GM10248 (cell line): ENCODE measurements at regions not wholly inside any gene's neighbourhood (a gene's known extent, or its start where the extent isn't known, plus 50 kb on each side); places are given as distances from the start of the nearest gene placed in this dataset.

Experiments used
- CTCF ChIA-PET: fragments of 300-600 bp; sonication (Branson Sonifier 250); formaldehyde crosslinking; extraction: SDS; loops from one replicate; lab custom pipeline; 2021; ENCODE audit warnings: antibody characterized with exemption; lab: Yijun Ruan, JAX
- POLR2A ChIA-PET: fragments of 350-650 bp; sonication (Branson Sonifier 250); formaldehyde crosslinking; extraction: SDS; loops from one replicate; lab custom pipeline; 2020; ENCODE audit warnings: antibody characterized with exemption; lab: Yijun Ruan, JAX
- DNase-seq: peaks from one replicate; pipeline ENCODE4 v3.0.0; 2012; ENCODE audit errors: extremely low spot score
- TF ChIP-seq, protein P1 (sequence below): IDR thresholded peaks from 2 replicates; pipeline ENCODE4 v1.5.1; 2012; ENCODE audit warnings: mild to moderate bottlenecking, low read depth; ENCODE audit errors: extremely low read depth, missing control alignments, control extremely low read depth

DNA sequence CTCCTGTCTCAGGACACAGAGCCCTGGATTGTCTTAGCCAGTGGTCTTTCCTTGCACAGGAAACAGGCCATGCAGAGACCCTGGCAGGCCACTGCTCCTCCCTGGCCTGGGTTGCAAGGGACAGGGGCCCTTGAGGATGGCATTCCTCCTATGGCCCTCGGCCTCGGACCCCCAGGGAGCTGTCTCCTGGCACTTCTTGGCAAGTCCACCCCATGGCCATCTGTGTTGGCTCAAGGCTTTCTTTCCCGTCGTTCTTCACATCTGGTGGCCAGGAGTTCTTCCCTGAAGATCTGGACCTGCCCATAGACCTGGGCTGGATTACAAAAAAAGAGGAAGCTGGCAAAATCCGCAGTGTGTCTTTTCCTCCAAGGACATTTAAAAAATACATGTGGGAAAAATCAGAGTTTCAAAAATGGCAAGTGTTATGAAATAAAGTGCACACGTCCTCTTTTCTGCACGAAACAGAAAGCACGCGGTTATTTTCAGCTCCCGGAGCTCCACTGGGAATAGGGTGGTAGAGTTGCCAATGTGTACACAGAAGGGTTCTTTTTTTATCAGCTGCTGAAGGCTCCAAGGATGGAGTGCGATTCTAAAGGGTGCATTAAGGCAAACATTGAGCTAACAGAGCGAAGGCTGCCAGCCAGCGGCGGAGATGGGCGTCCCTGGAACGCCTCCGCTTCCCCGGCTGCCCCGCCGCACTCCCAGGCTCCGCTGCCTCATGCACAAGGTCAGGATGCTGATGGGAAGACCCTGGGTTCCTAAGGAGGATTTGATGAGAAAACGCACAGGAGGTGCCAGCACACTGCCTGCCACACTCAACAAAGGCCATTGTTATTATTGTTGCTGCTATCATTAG, 62.8 kb upstream of the FAM20C start:
- TF ChIP-seq, protein P1, sequence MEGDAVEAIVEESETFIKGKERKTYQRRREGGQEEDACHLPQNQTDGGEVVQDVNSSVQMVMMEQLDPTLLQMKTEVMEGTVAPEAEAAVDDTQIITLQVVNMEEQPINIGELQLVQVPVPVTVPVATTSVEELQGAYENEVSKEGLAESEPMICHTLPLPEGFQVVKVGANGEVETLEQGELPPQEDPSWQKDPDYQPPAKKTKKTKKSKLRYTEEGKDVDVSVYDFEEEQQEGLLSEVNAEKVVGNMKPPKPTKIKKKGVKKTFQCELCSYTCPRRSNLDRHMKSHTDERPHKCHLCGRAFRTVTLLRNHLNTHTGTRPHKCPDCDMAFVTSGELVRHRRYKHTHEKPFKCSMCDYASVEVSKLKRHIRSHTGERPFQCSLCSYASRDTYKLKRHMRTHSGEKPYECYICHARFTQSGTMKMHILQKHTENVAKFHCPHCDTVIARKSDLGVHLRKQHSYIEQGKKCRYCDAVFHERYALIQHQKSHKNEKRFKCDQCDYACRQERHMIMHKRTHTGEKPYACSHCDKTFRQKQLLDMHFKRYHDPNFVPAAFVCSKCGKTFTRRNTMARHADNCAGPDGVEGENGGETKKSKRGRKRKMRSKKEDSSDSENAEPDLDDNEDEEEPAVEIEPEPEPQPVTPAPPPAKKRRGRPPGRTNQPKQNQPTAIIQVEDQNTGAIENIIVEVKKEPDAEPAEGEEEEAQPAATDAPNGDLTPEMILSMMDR: no peak
- no peak for DNase-seq
- CTCF ChIA-PET: no interaction called here
- POLR2A ChIA-PET: no interaction called here

DNA sequence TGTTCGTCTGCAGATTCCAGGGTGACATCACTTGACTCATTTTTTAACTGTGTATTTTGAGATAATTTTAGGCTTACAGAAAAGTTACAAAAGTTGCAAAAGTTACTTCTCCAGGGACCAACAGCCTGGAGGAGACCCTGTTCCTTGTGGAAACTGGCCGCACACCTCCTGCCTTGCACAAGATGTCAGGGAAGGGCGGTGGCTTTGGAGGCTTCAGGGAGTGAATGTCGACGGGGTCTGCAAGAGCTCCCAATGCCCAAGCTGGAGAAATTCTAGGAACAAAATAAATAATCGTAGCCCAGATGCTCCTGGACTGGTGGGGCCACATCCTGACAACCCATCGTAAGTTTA, 62.2 kb upstream of the FAM20C start:
- TF ChIP-seq, protein P1: no peak
- DNase-seq: no peak
- ChIA-PET POLR2A (no interaction called here), CTCF (no interaction called here)

DNA sequence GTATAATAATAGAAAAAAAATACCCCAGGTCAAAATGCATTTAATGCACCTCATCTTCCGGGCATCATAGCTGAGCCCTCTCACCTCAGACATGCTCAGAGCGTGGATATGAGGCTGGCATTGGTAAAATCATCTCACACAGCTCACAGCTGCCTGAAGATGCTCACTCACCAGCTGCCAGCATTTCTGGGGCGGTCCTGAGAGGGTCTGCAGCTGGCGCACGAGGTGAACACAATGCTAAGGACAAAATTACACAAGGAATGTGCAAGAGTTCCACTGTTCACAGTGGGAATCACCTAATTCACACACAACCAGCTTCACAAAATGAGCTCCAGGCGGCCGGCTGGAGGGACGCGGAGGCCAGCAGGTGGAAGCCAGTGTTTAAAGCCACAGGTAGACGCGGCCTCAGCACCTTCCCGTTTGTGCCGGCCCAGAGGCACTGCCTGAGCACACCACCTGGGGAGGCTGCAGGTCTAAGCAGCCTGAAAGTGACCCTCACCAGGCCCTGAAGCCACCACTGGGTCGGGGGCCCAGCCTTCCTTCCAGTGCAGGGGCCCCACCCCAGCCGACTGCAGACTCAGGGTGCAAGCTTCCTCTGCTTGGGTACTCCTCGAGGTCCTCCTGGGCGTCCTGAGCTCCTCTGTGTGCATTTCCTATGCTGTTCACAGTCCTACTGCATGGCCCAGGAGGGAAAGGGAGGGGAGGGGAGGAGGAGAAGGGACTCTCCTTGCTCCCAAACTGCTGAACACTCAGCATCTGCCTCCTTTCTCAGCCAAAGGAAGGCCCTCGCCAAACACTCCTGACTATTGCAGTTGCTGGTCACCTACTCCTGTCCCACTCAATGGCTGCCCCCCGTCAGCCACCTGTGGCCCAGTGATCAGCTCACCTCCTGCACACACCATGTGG, 61.2 kb upstream of the FAM20C start:
- no peak for DNase-seq
- POLR2A ChIA-PET: no interaction called here
- TF ChIP-seq, protein P1: no peak
- CTCF ChIA-PET: interaction anchor here (1.0 to 1.1 kb wide), 2 partner anchors 16 to 18 kb away, joined by 3 to 4 read pairs; no protein-coding TSS in a partner anchor

DNA sequence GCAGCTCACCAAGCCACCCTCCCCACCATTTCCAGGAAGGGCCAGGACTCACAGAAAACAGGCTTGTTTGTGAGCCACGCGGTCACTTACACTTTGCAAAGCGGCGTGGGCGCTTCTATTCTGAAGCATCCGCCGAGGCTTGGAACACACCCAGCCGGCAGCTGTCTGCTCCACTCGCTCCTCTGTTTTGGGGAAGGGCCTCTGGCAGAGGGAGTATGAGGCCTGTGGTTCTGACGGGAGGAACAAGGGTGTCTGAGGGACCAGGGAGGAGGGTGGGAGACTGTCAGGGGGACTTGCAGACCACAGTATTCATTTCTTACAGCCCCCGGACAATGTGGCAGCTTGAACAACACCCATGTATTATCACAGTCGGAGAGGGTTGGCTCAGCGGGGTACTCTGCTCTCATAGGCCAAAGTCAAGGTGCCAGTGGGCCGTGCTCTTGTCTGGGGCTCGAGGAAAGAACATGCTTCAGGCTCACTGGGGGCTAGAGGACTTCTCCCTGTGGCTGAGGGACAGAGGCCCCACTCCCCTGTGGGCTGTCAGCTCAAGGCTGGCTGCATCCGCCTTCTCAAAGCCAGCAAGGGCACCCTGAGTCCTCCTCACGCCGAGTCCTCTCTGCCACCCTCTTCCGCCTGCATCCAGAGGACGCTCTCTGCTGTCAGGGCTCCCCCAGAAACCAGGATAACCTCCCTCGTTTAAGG, 60.4 kb upstream of the FAM20C start:
- DNase-seq: no peak
- POLR2A ChIA-PET: no interaction called here
- CTCF ChIA-PET: interaction anchor here (1.0 to 1.1 kb wide), 2 partner anchors 16 to 19 kb away, joined by 3 to 4 read pairs; no protein-coding TSS in a partner anchor
- TF ChIP-seq, protein P1: no peak

DNA sequence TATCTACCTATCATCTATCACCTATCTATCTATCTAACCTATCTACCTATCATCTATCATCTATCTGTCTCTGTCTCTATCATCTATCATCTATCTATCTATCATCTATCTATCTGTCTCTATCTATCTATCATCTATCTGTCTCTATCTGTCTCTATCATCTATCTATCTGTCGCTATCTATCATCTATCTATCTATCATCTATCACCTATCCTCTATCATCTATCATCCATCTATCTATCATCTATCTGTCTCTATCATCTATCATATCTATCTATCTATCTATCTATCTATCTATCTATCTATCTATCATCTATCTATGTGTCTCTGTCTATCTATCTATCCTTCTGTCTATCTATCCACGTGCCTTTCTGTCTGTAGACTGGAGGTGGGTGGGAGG, 59.5 kb upstream of the FAM20C start:
- no peak for DNase-seq
- ChIA-PET CTCF (no interaction called here), POLR2A (no interaction called here)
- TF ChIP-seq, protein P1: no peak

DNA sequence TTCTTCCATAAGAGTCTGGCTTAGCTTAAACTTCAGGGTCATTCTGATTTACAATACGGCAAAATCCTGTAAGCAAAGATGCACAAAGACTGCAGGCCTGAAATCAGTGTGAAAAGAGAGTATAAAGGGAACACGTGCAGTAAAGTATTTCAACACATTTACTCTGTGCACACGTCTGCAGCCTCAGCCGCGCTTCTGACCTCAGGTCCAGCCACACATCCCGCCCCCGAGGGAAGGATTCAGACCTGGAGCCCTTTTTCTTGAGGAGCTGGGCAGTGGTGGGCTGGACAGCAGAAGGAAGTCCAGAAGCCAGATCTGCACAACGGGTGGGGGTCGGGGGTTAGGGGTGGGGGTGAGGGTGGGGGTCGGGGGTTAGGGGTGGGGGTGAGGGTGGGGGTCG, 58.9 kb upstream of the FAM20C start:
- CTCF ChIA-PET: no interaction called here

More for the DNA sequence above, 58.9 kb upstream of the FAM20C start:
- TF ChIP-seq, protein P1: no peak
- POLR2A ChIA-PET: no interaction called here
- no peak for DNase-seq
